Cerebellar cortex (tissue), 1 donor: ENCODE measurements at regions not wholly inside any gene's neighbourhood (a gene's known extent, or its start where the extent isn't known, plus 50 kb on each side); places are given as distances from the start of the nearest gene placed in this dataset.
A peak's percentile ranks its signal among the peaks of the same experiment; 100 is the strongest.

Source experiments
- DNase-seq: peaks from one replicate; pipeline ENCODE4 v3.0.0-alpha.2; 2015; ENCODE audit warnings: low spot score

- DNase-seq = no peak
These were observed 441.9 kb upstream of the THRB start for GRCh38 chr3:24936574-24936973.

- DNase-seq = no peak
These were observed 442.6 kb upstream of the THRB start for GRCh38 chr3:24937228-24937627.

- no peak for DNase-seq
These were observed 443.1 kb upstream of the THRB start for GRCh38 chr3:24937780-24938179.

- no peak for DNase-seq
These were observed 449.3 kb upstream of the THRB start for GRCh38 chr3:24943961-24944360.

- DNase-seq = peak; percentile 15
These were observed 450.3 kb upstream of the THRB start for GRCh38 chr3:24944805-24945520.

GRCh38 chr3:24945563-24945962 is 450.9 kb upstream of the THRB start:
- peak; percentile 3 for DNase-seq

- DNase-seq = no peak
These were observed 452.5 kb upstream of the THRB start for GRCh38 chr3:24947103-24947502.

GRCh38 chr3:24951180-24951579 is 456.5 kb upstream of the THRB start:
- DNase-seq = no peak

- no peak for DNase-seq
These were observed 457.7 kb upstream of the THRB start for GRCh38 chr3:24952388-24952787.

- no peak for DNase-seq
These were observed 458.6 kb upstream of the THRB start for GRCh38 chr3:24953060-24953771.

GRCh38 chr3:24956613-24957012 is 462.0 kb upstream of the THRB start:
- DNase-seq = no peak

GRCh38 chr3:24958271-24958670 is 463.6 kb upstream of the THRB start:
- no peak for DNase-seq

GRCh38 chr3:24958910-24959447 is 464.3 kb upstream of the THRB start:
- no peak for DNase-seq

- DNase-seq = peak; percentile 7
These were observed 464.1 kb upstream of the RARB start for GRCh38 chr3:24963762-24964625.

GRCh38 chr3:24965706-24966385 is 462.2 kb upstream of the RARB start:
- no peak for DNase-seq

- no peak for DNase-seq
These were observed 460.0 kb upstream of the RARB start for GRCh38 chr3:24968036-24968435.

- DNase-seq = no peak
These were observed 455.6 kb upstream of the RARB start for GRCh38 chr3:24972491-24972890.

- no peak for DNase-seq
These were observed 446.8 kb upstream of the RARB start for GRCh38 chr3:24981309-24981708.

GRCh38 chr3:24981924-24982323 is 446.1 kb upstream of the RARB start:
- DNase-seq = no peak

- no peak for DNase-seq
These were observed 442.4 kb upstream of the RARB start for GRCh38 chr3:24985668-24986067.

GRCh38 chr3:24986612-24987011 is 441.5 kb upstream of the RARB start:
- no peak for DNase-seq

GRCh38 chr3:24999357-24999756 is 428.7 kb upstream of the RARB start:
- no peak for DNase-seq
